GM18499 (cell line): ENCODE measurements at regions not wholly inside any gene's neighbourhood (a gene's known extent, or its start where the extent isn't known, plus 50 kb on each side); places are given as distances from the start of the nearest gene placed in this dataset.
"Not testable (repeated sequence)": the region's sequence is repeated elsewhere in the genome, so short reads cannot be mapped to it uniquely, and the experiment has no call there.

ENCODE experiments used
- ATAC-seq: cut with Tn5 transposase; IDR thresholded peaks from one replicate; pipeline ENCODE4 v1.9.1; 2021; ENCODE audit warnings: moderate number of reproducible peaks; ENCODE audit not compliant: insufficient read depth, unreplicated experiment

DNA sequence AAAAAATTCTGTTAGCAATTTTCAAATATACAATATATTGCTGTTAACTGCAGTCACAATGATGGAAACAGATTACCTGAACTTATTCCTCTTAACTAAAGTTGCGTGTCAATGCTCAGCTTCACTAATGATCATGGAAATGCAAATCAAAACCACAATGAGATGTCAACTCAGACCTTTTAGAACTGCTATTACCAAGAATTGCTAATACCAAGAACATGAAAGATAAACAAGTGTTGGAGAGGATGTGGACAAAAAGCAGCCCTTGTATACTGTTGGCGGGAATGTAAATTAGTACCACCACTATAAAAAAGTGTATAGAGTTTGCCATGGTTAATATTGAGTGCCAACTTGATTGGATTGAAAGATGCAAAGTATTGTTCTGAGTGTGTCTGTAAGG lies 1409.7 kb upstream of the CDH18 start:
- no peak for ATAC-seq

DNA sequence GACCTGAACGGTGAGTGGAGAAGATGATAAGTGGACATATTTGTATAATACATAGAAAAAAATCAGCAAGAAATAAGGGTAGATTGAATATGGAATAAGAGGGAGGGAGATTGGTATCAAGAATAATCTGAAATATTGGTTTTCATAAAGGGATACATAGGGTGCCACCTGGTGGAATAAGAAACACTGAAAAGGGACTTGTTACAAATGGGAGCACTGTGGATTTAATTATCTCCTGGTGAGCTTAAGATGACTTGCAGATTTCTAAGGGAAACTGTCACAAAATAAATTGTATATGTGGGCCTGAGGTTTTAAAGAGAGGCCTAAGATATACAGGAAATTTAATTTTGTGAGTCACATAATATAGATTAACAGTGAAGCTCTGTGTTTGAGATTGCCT lies 1403.5 kb upstream of the CDH18 start:
- ATAC-seq, result no peak

DNA sequence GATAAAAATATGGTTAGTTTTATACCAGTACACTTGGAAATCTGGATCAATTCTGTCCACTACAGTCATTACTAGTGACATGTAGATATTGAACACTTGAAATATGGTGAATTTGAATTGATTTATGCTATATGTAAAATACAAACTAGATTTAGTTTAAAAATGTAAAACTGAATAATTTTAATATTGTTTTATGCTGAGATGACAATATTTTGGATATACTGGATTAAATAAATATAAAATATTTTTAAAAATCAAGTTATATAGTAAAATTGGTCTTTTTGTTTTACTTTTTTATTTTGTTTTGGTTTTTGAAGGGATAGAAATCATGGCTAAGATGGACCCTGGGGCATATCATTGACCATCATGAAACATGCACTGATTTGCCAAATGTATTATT lies 1372.8 kb upstream of the CDH18 start:
- not testable (repeated sequence) for ATAC-seq

DNA sequence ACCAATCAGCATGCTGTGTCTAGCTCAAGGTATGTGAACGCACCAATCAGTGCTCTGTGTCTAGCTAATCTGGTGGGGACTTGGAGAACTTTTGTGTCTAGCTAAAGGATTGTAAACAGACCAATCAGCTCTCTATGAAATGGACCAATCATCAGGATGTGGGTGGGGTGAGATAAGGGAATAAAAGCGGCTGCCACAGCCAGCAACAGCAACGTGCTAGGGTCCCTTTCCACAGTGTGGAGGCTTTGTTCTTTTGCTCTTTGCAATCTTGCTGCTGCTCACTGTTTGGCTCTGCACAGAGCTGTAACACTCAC lies 1353.9 kb upstream of the CDH18 start:
- not testable (repeated sequence) for ATAC-seq

DNA sequence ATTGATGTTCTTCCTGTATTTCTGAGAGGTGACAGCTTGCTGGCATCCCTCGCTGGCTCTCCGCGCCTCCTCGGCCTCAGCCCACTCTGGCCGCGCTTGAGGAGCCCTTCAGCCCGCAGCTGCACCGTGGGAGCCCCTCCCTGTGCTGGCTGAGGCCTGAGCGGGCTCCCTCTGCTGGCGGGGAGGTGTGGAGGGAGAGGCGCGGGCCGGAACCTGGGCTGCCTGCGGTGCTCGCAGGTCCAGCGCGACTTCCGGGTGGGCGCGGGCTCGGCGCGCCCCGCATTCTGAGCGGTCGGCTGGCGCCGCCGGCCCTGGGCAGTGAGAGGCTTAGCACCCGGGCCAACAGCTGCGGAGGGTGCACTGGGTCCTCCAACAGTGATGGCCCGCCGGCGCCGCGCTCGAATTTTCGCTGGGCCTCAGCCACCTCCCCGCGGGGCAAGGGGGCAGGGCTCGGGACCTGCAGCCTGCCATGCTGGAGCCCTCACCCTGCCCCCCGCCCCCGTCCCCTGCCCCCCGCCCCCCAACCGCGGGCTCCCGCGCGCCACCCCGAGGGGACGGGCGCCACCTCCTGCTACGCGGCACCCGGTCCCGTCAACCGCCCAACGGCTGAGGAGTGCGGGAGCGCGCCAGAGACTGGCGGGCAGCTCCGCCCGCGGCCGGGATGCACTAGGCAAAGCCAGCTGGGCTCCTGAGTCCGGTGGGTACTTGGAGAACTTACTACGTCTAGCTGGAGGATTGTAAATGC lies 1353.4 kb upstream of the CDH18 start:
- ATAC-seq, result not testable (repeated sequence)

DNA sequence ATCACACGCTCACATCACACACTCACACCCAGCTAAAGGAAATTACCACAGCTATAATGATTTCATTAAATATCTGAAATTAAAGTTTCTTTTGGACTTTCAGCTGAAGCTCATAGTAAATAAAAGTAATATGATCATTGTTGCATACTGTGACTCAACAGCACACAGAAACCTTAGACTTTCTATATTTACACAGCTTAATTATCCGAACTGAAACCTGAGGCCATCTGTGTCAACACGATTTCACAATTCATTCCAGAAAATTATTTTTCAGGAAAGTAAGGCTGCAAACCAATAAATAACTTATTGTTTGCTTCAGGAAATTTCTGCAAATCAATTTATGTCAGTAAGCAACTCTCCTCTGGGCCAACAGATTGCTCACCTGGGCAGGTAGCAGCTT lies 1352.2 kb upstream of the CDH18 start:
- not testable (repeated sequence) for ATAC-seq

DNA sequence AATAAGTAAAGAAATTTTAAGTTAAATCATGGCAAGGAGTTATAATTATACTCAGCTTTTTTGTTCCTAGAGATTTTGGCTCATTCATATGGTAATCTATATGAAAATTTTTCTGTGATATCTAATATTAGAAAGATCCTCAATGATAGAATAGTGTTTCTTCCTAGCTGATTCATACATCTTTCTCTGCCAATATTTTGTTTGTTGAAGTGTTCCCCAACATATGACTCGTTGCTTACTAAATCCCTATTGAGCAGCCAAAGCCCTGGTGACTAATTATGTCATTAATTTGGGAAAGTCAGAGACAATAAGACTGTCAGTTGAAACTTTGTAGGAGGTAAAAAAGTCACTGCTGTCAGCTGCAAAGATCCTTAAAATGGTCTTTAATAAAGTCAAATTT lies 1348.5 kb upstream of the CDH18 start:
- ATAC-seq, result not testable (repeated sequence)

DNA sequence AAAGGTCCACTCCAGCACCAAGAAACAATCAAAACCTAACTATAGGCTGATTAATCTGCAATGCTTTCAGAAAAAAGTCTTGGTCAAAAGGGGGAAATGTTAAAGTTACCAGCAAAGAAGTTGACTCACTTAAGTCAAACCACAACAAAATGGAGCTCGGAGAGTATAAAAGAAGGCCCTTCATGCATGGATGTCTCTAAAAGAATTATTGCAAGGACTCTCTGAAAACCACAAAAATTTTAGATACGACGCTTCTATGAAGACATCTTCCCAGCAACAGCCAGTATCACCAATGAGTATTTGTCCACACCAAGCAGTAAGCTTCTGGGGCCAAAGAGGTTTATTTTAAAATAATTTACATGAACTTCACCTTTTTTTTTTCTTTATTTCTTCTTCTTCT lies 1327.4 kb upstream of the CDH18 start:
- not testable (repeated sequence) for ATAC-seq

DNA sequence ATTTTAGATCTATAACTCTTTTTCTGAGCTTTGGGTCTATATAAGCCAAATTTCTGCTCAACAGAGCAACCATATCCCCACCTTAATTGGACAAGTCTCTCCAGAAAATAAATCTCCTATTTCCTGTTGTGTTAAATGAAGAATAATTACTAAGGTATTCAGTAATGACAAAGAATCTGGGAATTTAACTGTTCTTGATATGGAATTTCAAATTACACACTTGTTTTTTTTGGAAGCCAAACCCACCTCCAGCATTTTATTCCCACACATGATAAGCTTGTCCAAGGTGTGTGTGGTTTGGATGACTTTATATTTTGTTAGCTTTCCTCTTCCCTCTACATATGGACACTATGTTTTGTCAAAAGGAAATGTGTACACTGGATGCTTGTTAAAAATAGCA lies 1313.2 kb upstream of the CDH18 start:
- ATAC-seq, result not testable (repeated sequence)

DNA sequence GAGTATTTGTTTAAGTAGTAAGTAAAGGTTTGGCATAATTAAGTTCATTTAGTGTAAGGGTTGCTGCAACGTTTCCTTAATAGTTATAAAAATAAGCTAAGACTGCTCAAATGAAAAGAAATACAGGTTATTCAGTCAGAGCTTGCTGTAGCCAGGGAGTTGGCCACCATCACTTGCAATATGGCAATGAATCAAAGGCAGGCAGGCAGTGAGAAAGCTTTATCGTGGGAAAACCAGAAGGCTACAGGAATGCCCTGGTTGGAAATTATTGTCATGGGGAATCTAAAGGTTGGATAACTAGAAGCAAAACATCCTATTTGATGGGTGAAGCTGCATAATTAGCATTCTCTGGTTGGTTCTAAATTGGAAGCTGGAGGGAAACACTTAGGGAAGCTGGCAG lies 1286.4 kb upstream of the CDH18 start:
- not testable (repeated sequence) for ATAC-seq

DNA sequence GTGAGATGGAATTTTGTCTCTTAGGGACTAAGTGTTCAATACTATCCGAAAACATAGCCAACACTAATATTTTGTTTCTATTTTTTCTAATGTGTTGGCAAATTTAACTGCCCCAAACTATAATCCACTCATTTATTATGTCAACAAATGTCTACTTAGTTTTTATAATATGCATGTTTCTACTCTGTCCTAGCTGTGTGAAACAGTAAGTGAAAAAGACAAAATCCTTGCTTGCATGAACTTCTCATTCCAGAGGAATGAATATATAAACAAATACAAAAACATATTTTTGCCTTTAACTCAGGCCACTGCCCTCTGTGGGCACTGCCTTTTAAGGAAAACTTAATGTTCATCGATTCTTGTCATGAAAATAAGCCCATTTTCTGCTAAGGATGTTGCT lies 1275.4 kb upstream of the CDH18 start:
- ATAC-seq, result no peak

DNA sequence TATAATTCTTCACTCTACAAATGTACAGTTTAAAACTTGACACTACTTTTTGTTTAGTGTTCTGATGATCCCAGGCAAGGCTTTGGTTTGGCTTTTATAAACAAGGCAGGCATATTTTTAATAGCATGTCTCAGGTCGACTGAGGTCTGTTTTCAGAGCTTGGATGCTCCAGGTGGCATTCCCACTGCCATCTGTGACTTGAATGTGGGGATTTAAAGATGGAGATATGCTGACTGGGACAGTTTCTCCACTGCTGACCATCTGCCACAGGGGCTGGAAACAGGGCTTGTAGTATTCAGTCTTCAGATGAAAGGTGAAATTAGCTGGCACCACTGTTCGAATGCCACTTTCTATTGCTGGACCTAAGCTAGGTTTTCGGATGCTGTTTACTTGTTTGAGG lies 1266.2 kb upstream of the CDH18 start:
- no peak for ATAC-seq

DNA sequence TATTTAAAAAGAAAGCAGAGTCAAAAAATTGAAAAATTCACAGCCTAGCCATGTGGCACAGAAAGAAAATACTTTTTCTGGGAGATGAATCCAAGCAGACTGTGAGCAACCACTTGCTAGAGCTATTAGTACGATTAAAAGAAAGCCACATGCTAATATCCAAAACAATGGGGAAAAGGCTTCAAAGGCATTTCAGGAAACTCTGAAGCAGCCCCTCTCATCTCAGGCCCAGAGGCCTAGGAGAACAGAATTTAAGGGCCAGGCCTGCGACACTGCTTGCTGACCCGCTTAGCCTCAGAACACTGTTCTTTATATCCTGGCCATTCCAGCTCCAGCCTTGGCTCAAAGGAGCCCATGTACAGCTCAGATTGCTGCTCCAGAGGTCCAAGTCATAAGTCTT lies 1257.0 kb upstream of the CDH18 start:
- ATAC-seq, result no peak

DNA sequence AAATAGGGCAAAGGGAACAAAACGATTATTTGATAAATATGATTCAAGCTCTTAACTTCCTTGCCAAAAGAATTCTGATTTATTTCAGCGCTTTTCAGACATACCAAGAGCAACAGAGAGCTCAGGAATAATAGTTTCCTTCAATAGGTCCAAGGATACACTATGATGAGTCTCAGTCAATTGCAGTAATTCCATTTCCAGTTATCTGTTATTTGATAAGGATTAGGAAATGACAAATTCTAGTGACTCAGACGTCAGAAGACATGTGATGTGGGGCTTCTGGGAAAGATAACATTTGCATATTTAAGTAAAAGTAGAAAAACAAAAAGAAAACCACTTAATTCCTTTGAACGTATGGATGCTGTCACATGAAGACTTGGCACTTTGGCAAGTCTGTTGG lies 1250.8 kb upstream of the CDH18 start:
- ATAC-seq, result no peak

DNA sequence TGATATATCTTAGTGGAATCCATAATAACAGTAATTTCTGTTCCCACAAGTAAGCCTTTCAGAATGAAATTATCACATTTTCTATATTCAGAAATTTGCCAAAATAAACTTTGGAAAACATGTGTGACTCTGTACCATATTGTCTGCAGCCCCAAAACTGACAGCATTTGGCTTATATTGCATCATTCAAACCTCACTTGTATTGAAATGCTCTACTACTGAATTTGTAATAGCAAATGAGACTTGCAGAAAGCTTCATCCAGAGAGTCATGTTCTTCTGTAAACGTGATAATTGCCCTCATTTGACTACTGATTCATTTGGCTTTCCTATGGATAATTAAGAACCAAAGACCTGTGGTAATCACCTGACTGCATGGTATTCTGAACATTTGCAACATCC lies 1249.5 kb upstream of the CDH18 start:
- no peak for ATAC-seq

DNA sequence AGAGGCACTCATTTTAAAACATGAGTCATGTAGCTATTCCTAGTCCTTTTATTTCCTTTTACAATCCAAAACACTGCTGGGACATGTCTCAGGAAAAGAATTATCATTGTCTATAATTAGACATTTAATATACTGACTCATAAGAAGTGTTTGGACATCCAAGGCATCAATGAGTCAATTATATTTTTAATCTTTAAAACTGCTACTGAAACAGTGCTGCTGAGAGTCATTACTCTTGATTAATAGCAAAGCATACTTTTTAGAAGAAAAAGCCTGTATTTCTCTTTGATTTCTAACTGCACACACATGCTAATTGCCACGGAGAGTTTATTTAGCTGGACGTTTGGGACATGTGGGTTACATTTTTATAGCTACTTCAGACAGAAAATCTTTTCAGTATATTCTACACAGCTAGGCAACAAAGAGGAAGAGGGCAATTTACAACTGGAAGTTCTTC lies 1249.0 kb upstream of the CDH18 start:
- no peak for ATAC-seq

DNA sequence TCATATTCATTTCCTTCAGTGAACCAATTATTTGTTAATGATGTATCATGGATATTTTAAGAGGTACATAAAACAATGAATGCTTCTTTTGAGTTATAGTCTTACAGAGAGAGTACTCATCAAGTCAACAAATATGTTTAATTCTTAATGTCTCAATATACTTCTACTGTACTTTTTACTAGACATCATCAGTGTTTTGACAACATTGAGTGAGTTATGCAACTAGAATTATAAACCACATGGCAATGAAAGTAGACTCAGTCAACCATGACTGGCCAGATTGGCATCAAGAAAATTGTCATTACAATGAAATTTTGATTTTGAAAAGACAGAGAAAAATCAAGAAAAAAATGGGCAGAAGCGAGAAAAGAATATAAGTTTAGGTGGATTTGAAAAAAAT lies 1248.1 kb upstream of the CDH18 start:
- ATAC-seq, result no peak

DNA sequence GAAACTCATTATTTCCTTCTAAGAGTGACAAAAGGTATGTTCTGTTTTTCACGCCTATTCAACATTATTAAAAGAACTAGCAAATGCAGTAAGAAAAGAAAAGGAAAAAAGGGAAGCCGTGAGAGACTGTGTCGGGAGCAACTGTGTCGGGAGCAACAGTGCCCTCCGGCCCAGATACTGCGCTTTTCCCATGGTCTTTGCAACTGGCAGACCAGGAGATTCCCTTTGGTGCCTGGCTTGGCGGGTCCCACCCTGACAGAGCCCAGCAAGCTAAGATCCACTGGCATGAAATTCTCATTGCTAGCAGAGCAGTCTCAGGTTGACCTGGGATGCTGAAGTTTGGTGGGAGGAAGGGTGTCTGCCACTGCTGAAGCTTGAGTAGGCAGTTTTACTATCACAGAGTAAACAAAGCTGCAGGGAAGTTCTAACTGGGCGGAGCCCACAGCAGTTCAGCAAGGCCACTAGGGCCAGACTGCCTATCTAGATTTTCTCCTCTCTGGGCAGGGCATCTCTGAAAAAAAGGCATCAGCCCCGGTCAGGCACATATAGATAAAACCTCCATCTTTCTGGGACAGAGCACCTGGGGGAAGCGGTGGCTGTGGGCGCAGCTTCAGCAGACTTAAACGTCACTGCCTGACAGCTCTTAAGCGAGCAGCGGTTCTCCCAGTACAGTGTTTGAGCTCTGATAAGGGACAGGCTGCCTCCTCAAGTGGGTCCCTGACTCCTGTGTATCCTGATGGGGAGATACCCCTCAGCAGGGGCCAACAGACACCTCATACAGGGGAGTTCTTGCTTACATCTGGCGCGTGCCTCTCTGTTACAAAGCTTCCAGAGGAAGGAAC lies 1237.4 kb upstream of the CDH18 start:
- no peak for ATAC-seq

DNA sequence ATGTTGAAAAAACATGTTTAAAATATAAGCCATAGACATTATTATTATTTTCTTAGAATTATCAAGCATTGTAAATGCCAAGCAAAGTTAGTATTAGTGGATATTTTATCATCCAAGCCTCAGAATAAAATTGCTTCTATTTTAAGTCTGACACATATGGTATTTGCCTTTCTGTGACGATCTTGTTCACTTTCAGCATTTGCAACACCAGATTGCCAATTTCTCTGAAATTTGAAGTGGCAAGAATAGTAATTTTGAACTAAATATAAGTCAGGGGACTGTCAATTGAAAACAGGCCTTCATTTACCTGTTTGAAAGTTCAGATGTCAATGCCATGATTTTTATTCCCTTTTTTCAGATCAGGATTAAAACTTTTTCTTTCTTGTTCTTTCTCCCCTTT lies 1233.6 kb upstream of the CDH18 start:
- no peak for ATAC-seq

DNA sequence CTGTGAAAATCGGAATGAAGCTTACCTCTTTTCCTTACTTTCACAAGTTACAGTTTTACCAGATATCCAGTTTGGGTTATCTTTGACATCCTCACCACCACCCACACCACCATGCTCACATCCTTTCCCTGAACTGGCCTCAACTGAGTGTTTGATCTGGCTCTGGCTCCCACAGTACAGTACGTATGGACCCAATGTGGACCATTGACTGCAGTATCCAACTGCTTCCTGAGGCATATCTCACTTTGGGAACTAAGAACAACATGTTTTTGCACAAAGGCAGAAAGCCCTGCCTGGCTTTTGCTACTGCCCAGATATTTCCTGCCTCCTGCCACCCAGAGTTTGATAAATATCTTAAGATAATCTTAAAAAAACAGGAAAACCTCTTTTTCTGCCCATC lies 1232.0 kb upstream of the CDH18 start:
- ATAC-seq, result no peak

DNA sequence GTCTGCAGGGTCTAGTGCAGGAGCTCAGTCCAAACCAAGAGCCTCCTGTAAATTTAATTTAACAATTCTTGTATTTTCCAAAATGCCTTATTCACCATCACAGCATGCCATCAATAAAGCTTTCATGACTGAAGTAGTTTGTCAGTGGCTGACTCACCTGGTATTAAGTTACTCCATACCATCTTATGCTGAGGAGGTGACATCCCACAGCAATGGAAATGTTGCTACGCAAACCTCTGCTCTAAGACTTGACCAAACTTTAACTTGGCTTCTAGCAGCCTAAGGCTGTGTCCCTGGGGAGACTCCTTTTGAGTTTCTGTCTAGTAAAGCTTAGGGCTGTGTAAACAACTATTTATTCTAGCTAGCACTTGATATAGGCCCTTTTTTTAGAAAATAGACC lies 1231.3 kb upstream of the CDH18 start:
- ATAC-seq, result no peak

DNA sequence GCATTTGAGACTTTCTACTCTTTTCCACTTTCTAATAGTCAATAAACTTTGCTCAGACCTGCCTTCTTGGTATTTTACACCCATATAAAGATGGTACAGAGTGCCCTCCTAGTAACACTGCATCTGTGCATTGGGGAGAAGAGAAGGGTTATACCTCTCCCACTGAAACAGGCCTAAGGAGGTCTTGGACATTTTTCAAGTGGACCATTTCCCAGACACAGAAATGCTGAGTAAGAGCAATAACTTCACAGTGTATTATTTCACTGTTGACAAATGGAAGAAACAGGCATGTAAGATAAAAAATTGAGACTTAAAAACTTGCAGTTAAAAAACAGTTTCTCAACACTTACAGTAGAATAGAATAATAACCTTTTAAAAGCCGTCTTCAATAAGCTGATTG lies 1224.0 kb upstream of the CDH18 start:
- no peak for ATAC-seq
